K562 (cell line): ENCODE measurements at regions not wholly inside any gene's neighbourhood (a gene's known extent, or its start where the extent isn't known, plus 50 kb on each side); places are given as distances from the start of the nearest gene placed in this dataset.

Experiments
- ARID4B ChIP-seq: sonication (generic); formaldehyde crosslinking; IDR thresholded peaks from 2 replicates; pipeline ENCODE4 v1.8.0; 2022; ENCODE audit warnings: mild to moderate bottlenecking, missing genetic modification reagents
- BACH1 ChIP-seq: fragments of 200-800 bp; sonication (Bioruptor generic); IDR thresholded peaks from 2 replicates; pipeline ENCODE4 v1.6.1; 2016; ENCODE audit warnings: missing genetic modification characterization, missing compliant biosample characterization
- CCNT2 ChIP-seq: IDR thresholded peaks from 2 replicates; pipeline ENCODE4 v1.6.1; 2011; ENCODE audit warnings: borderline replicate concordance, low read depth, mild to moderate bottlenecking, moderate library complexity, mixed read lengths, low read length; ENCODE audit not compliant: insufficient read length; ENCODE audit errors: extremely low read depth
- CTCF ChIP-seq, 3 experiments: IDR thresholded peaks in 2 of 3; conservative IDR thresholded peaks in 1 of 3; 2 replicates each; pipeline ENCODE4 v1.5.1; 2011 to 2012; ENCODE audit warnings: low read length in 3 of 3, mild to moderate bottlenecking in 3 of 3, control low read depth in 2 of 3, improper control_type of control experiment in 1 of 3, inconsistent platforms in 1 of 3, low read depth in 1 of 3, mixed read lengths in 1 of 3, moderate library complexity in 1 of 3; ENCODE audit not compliant: insufficient read depth in 2 of 3
- ELF4 ChIP-seq: fragments of 450-650 bp; formaldehyde crosslinking; IDR thresholded peaks from 2 replicates; pipeline ENCODE4 v1.4.0; 2022; ENCODE audit warnings: missing genetic modification characterization
- EZH2 ChIP-seq: IDR thresholded peaks from 2 replicates; pipeline ENCODE4 v1.6.1; 2012; ENCODE audit warnings: low read depth, mild to moderate bottlenecking, inconsistent platforms, low read length, borderline replicate concordance
- HDAC6 ChIP-seq: IDR thresholded peaks from 2 replicates; pipeline ENCODE4 v1.6.1; 2012; ENCODE audit warnings: low read depth, mild to moderate bottlenecking, control low read depth, inconsistent platforms, low read length, moderate library complexity
- NFYB ChIP-seq: IDR thresholded peaks from 2 replicates; pipeline ENCODE4 v1.6.1; 2011; ENCODE audit warnings: mild to moderate bottlenecking, moderate library complexity; ENCODE audit not compliant: insufficient read length; ENCODE audit errors: extremely low read depth
- PYGO2 ChIP-seq: fragments of 450-650 bp; IDR thresholded peaks from 2 replicates; pipeline ENCODE4 v1.6.1; 2016; ENCODE audit warnings: mild to moderate bottlenecking, missing genetic modification characterization, moderate library complexity, missing compliant biosample characterization
- SMARCE1 ChIP-seq: fragments of 450-650 bp; IDR thresholded peaks from 2 replicates; pipeline ENCODE4 v1.7.1; 2016; ENCODE audit warnings: mild to moderate bottlenecking
- SOX6 ChIP-seq: fragments of 450-650 bp; IDR thresholded peaks from 2 replicates; pipeline ENCODE4 v1.6.1; 2014; ENCODE audit warnings: mild to moderate bottlenecking
- ZBTB43 ChIP-seq: sonication (generic); formaldehyde crosslinking; IDR thresholded peaks from 2 replicates; pipeline ENCODE4 v1.8.0; 2023; ENCODE audit warnings: mild to moderate bottlenecking, missing genetic modification reagents
- ZNF217 ChIP-seq: sonication (generic); formaldehyde crosslinking; IDR thresholded peaks from 2 replicates; pipeline ENCODE4 v1.8.0; 2022; ENCODE audit warnings: mild to moderate bottlenecking, missing genetic modification reagents
- ZNF24 ChIP-seq: fragments of 450-650 bp; IDR thresholded peaks from 2 replicates; pipeline ENCODE4 v1.6.1; 2016

GRCh38 chr9:71302776-71303175 is 181.4 kb upstream of the TRPM3 start:
- TF ChIP-seq CTCF (IDR thresholded peaks at IDR 0.05 in 2 of 3, conservative IDR thresholded peaks at IDR 0.05 in 1 of 3; ENCODE audit: insufficient read depth in 2 of 3, low read depth in 1 of 3, low read length in 3 of 3) (no peak), ZNF24 (no peak), HDAC6 (no peak), ZNF217 (no peak), ZBTB43 (CRISPR knock-in tag) (no peak), CCNT2 (no peak), NFYB (no peak), PYGO2 (no peak), BACH1 (tag) (no peak), SOX6 (no peak), ARID4B (CRISPR knock-in tag) (no peak), EZH2 (no peak), SMARCE1 (no peak), ELF4 (no peak)
